ENCODE measurements at regions not wholly inside any gene's neighbourhood (a gene's known extent, or its start where the extent isn't known, plus 50 kb on each side); places are given as distances from the start of the nearest gene placed in this dataset.

- no peak for TF ChIP-seq KDM1A (IDR thresholded peaks at IDR 0.05; ENCODE audit: borderline replicate concordance)
- TF ChIP-seq POLR2A (IDR thresholded peaks at IDR 0.05; ENCODE audit: low read depth, low read length): no peak
- no peak for TF ChIP-seq EZH2 (IDR thresholded peaks at IDR 0.05; ENCODE audit: borderline replicate concordance, control insufficient read depth, low read depth, low read length)
These were observed 105.0 kb downstream of the MRPL14 start for GRCh38 chr6:44022296-44022661.
